ENCODE measurements at regions not wholly inside any gene's neighbourhood (a gene's known extent, or its start where the extent isn't known, plus 50 kb on each side); places are given as distances from the start of the nearest gene placed in this dataset.

DNA sequence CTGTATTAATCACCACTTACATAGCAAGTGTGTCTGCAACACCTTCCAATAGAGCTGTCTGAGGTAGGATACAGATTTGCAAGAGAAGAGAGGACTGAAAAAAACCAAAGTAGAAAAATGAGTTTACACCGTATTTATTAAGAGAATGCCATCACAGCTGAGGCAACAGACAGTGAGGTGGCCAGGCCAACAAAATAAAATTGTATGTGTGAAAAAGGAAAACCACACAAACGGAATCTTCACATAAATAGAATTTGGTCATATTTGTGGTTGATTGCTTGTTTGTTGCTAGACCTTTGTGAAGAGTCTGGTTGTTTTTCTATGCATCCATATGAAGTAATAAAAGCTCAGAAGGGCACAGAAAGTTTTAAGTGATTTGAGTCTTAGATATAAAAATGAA lies 157.8 kb upstream of the TSHZ2 start:
- DNase-seq (ENCODE audit: insufficient read length): no peak
- FAIRE-seq: no peak
- TF ChIP-seq TAF1 (IDR thresholded peaks at IDR 0.05; ENCODE audit: borderline replicate concordance, low read depth, low read length) (no peak), POLR2AphosphoS5 (IDR thresholded peaks at IDR 0.05; ENCODE audit: low read depth, low read length) (no peak), POLR2A (IDR thresholded peaks at IDR 0.05; ENCODE audit: low read depth, low read length) (no peak)

DNA sequence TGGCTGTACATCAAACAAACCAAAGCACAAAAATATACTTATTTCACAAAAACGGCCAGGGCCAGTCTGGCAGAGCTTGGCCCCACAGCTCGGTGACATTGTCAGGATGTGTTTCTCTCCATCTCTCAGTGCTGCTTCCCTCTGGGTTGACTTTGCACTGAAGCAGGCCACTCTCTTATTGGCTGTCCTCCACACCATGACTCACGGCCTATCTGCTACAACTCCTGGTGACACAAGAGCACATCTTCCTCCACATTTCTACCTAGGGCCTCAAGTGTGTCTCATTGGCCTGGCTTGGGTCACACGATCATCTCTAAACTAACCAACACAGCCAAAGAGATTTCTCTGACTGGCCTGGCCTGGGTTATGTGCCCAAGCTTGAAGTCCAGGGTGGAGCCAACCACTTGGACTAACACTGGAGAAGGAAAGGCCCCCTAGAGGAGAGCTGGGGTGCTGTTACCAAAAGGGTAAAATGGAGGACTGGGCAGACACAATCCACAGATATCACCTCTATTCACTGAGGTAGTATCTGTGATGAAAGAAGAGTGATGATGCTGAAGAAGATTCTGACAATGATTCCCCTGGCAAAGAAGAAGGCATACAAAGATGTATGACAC lies 159.8 kb upstream of the TSHZ2 start:
- TF ChIP-seq TAF1 (IDR thresholded peaks at IDR 0.05; ENCODE audit: borderline replicate concordance, low read depth, low read length) (no peak), POLR2A (IDR thresholded peaks at IDR 0.05; ENCODE audit: low read depth, low read length) (no peak), POLR2AphosphoS5 (IDR thresholded peaks at IDR 0.05; ENCODE audit: low read depth, low read length) (no peak)
- FAIRE-seq: no peak
- no peak for DNase-seq (ENCODE audit: insufficient read length)

DNA sequence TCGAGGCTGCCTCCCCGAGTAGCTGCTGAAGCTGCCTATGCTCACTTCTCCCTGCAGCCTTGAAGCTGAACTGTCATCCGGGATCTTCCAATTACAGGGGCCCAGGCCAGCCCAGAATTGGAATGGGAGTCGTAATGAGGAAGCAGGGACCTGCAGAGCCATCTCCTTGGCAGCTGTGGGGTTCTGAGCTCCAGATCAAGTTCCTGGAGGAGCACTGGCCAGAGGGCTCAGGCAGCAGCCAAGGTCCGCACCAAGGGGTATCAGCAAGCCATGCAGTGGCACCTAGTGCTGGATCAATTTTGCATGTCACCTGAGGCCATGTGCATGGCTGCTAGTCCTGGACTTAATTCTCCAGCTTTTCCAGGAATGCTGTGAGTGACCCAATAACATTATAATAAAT lies 163.2 kb upstream of the TSHZ2 start:
- DNase-seq (ENCODE audit: insufficient read length) (no peak), FAIRE-seq (no peak)
- TF ChIP-seq POLR2A (IDR thresholded peaks at IDR 0.05; ENCODE audit: low read depth, low read length) (no peak), POLR2AphosphoS5 (IDR thresholded peaks at IDR 0.05; ENCODE audit: low read depth, low read length) (no peak), TAF1 (IDR thresholded peaks at IDR 0.05; ENCODE audit: borderline replicate concordance, low read depth, low read length) (no peak)

DNA sequence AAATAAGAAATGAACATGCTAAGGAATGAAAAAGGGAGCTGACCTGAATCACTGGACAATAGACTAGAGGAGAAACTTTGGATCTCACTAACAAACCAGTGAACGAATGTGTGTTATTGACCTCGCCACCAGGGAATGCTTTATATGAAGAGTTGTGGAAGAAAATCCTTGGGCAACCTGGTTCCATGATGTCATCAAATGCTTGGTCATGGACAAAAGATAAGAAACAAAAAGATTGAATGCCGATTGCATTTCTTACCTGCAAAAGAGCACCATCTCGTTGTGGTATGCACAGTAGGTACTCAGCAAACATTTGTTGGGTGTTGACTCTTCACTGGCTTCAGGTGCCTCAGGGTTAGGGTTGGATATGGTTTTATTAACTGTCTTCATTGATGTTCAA lies 165.2 kb upstream of the TSHZ2 start:
- TF ChIP-seq POLR2A (IDR thresholded peaks at IDR 0.05; ENCODE audit: low read depth, low read length) (no peak), TAF1 (IDR thresholded peaks at IDR 0.05; ENCODE audit: borderline replicate concordance, low read depth, low read length) (no peak), POLR2AphosphoS5 (IDR thresholded peaks at IDR 0.05; ENCODE audit: low read depth, low read length) (no peak)
- FAIRE-seq (no peak), DNase-seq (ENCODE audit: insufficient read length) (no peak)

DNA sequence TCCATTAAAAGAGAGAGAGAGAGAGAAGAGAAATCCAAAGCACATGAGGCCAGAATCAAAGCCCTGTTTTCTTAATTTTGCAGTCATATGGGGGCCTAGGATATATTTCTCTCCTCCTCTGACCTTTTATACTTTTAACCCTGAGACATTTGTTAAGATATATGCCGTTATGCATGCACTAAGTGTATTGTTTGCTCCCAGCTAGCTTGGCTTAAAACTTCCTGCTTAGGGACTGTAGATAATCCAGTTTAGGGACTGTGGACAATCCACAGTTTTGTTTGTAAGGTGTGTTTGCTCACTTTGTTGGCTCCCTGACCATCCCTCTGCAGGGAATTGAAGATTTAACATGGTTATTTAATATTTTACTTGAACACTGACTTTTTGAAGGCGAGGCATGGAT lies 166.3 kb upstream of the TSHZ2 start:
- DNase-seq (ENCODE audit: insufficient read length): no peak
- TF ChIP-seq POLR2AphosphoS5 (IDR thresholded peaks at IDR 0.05; ENCODE audit: low read depth, low read length) (no peak), TAF1 (IDR thresholded peaks at IDR 0.05; ENCODE audit: borderline replicate concordance, low read depth, low read length) (no peak), POLR2A (IDR thresholded peaks at IDR 0.05; ENCODE audit: low read depth, low read length) (no peak)
- FAIRE-seq: no peak

DNA sequence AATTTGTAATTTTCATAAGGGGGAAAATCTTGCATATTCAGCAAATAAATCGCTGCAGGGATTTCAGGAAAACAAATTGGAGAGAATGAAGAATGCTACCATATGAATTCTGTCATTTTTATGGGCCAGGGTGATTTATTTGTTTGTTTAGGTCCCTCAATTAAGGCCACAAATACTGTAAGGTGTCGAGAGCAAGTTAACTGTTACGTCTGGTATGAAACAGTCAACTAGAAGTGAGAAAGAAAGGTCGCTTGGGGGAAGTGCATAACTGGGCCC lies 166.9 kb upstream of the TSHZ2 start:
- no peak for DNase-seq (ENCODE audit: insufficient read length)
- FAIRE-seq: no peak
- TF ChIP-seq TAF1 (IDR thresholded peaks at IDR 0.05; ENCODE audit: borderline replicate concordance, low read depth, low read length): no peak
- no peak for TF ChIP-seq POLR2A (IDR thresholded peaks at IDR 0.05; ENCODE audit: low read depth, low read length)
- no peak for TF ChIP-seq POLR2AphosphoS5 (IDR thresholded peaks at IDR 0.05; ENCODE audit: low read depth, low read length)

DNA sequence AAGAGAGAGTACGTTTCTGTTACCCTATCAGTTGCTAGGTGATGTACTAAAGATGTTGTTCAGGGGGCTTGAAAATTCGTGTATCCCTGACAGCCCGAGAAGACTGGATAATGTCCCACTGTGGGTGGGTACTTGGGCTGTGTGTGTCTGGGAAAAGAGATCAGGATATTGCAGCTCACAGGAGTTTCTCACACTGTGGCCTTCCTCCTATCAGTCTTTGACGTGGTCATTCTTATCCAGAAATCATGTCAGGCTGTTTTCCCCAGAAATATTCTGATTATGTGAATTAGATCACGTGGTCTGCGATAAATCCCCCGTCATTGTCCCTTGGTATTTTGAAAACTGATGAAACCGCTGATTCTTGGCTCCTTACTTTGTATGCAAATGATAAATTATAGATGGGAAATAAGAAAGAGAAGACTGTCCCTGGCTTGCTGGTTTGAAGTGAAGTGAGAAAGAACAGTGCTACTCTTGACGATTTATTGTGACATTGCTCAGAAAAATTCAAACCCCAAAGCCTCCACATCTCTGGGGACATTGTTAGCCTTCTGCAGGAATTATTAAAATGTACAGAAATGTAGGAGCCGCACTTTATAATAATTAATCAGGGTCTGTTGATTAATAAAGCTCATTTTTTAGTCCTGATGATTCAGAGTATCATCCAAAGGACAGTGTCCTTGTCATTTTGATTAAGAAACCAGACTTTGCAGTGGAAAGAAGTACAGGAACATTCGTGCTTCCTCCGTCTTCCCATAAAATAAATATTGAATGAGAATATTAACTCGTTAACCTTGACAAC lies 167.5 kb upstream of the TSHZ2 start:
- FAIRE-seq: no peak

DNA sequence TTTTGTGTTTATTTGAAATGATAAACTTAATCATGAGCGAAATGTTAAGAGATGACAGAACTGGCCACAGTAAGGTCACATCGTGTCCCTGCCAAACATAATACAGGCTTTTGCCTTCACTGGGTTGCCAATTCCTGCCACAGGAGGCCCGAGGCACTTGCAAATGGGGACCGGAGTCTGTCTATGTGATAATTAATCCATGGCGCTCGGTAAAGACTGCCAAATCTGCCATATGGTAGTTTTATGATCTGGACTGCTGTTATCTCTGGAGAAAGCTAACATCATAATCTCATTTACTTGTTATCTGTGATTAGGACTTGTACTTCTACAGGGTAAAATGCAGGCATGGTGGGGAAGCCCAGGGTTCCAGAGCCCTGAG lies 170.5 kb upstream of the TSHZ2 start:
- DNase-seq (ENCODE audit: insufficient read length): no peak
- no peak for FAIRE-seq
- TF ChIP-seq POLR2A (IDR thresholded peaks at IDR 0.05; ENCODE audit: low read depth, low read length): no peak
- TF ChIP-seq POLR2AphosphoS5 (IDR thresholded peaks at IDR 0.05; ENCODE audit: low read depth, low read length): no peak
- TF ChIP-seq TAF1 (IDR thresholded peaks at IDR 0.05; ENCODE audit: borderline replicate concordance, low read depth, low read length): no peak

More for the DNA sequence above, 167.5 kb upstream of the TSHZ2 start:
- DNase-seq (ENCODE audit: insufficient read length): no peak
- no peak for TF ChIP-seq POLR2AphosphoS5 (IDR thresholded peaks at IDR 0.05; ENCODE audit: low read depth, low read length)
- no peak for TF ChIP-seq POLR2A (IDR thresholded peaks at IDR 0.05; ENCODE audit: low read depth, low read length)
- no peak for TF ChIP-seq TAF1 (IDR thresholded peaks at IDR 0.05; ENCODE audit: borderline replicate concordance, low read depth, low read length)

DNA sequence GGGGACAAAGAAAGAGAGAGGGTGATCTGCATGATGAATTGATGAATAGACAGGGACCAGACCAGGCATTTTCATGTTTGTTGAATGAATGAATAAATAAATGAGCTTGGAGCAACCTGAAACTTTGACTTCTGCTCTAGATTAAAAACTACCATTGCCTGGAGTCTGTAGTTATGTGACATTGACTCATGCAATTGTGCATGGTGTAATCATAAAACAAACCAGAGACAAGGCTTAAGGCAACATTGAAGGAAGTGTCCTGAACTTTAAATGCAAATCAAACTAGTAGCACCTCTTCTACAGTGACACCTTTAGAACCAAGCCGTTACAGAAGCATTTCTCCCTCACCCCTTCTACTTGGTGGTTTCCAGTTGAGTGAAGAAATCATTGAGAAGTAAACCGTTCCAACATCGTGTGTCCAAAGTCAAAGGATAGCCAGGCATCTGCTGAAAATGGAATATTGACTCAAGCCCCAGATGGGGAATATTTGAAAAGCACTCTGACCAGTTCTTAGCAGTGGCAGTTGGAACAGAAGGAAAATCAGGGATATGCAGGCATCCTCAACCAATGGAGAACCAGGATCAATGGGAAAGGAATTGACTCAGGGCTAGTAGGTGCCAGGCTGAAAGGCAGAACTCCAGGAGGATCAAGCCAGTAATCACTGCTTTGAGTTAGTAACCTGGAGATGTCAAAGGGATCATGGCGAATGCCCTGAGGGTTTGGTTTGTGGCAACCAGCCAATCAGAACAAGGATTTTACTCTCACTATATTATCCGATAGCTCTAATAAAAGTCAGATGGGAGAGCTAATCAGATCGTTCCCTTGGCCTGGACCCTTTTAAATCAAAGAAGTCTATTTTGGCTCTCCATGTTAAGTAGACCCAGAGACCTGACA lies 171.2 kb upstream of the TSHZ2 start:
- FAIRE-seq (no peak), DNase-seq (ENCODE audit: insufficient read length) (no peak)
- TF ChIP-seq TAF1 (IDR thresholded peaks at IDR 0.05; ENCODE audit: borderline replicate concordance, low read depth, low read length): no peak
- TF ChIP-seq POLR2AphosphoS5 (IDR thresholded peaks at IDR 0.05; ENCODE audit: low read depth, low read length): no peak
- no peak for TF ChIP-seq POLR2A (IDR thresholded peaks at IDR 0.05; ENCODE audit: low read depth, low read length)

DNA sequence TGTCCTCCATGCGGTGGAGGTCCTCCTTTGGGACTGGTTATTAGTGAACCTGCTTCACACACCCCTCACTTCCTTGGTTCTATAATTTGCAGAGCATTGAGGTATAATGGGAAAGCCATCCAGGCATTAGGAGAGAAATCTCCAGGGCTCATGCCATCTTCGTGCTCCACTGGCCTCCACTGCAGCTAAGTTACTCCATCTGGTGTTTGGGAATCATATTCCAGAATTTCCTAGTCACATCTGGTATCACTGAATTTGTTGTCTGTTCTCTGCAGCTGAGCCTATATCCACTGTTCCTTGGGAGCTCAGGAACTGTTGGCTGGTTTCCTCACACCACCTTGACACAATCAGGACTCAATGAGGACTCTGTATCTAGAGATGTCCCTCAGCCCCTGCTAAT lies 173.0 kb upstream of the TSHZ2 start:
- DNase-seq (ENCODE audit: insufficient read length) (no peak), FAIRE-seq (no peak)
- TF ChIP-seq TAF1 (IDR thresholded peaks at IDR 0.05; ENCODE audit: borderline replicate concordance, low read depth, low read length) (no peak), POLR2A (IDR thresholded peaks at IDR 0.05; ENCODE audit: low read depth, low read length) (no peak), POLR2AphosphoS5 (IDR thresholded peaks at IDR 0.05; ENCODE audit: low read depth, low read length) (no peak)

DNA sequence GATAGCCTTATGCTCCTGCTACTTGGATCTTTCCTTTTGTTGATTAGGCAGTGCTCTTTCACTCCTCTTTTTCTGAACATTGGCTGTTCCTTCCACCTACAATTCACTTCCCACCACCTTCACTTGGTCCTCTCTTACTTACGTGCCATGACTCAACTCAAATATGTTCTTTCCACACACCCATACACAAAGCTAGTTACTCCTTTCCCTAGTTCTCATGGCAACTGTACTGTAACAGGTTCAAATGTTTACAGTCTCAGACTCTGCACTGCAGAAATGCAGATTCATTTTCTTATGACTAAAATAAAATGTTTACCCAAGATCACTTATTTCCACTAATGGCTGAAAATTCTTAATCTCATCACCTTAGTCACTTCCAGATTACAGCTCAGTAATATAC lies 174.0 kb upstream of the TSHZ2 start:
- no peak for FAIRE-seq
- DNase-seq (ENCODE audit: insufficient read length): no peak
- TF ChIP-seq TAF1 (IDR thresholded peaks at IDR 0.05; ENCODE audit: borderline replicate concordance, low read depth, low read length) (no peak), POLR2A (IDR thresholded peaks at IDR 0.05; ENCODE audit: low read depth, low read length) (no peak), POLR2AphosphoS5 (IDR thresholded peaks at IDR 0.05; ENCODE audit: low read depth, low read length) (no peak)

Data from GM12892 (cell line).